HG02571 (cell line): ENCODE measurements at regions not wholly inside any gene's neighbourhood (a gene's known extent, or its start where the extent isn't known, plus 50 kb on each side); places are given as distances from the start of the nearest gene placed in this dataset.

ENCODE experiments used
- ATAC-seq: cut with Tn5 transposase; IDR thresholded peaks from one replicate; pipeline ENCODE4 v1.9.1; 2021; ENCODE audit warnings: mild to moderate bottlenecking, moderate library complexity; ENCODE audit not compliant: unreplicated experiment

GRCh38 chr1:4549930-4550329 lies 104.5 kb upstream of the AJAP1 start:
- ATAC-seq: no peak

- ATAC-seq: no peak
Measured at GRCh38 chr1:4550941-4551340, 103.5 kb upstream of the AJAP1 start.

- ATAC-seq: no peak
Measured at GRCh38 chr1:4551706-4552105, 102.7 kb upstream of the AJAP1 start.

GRCh38 chr1:4553761-4554160 lies 100.6 kb upstream of the AJAP1 start:
- no peak for ATAC-seq

- no peak for ATAC-seq
Measured at GRCh38 chr1:4554271-4554865, 100.0 kb upstream of the AJAP1 start.

GRCh38 chr1:4557949-4558348 lies 96.5 kb upstream of the AJAP1 start:
- no peak for ATAC-seq

- ATAC-seq: no peak
Measured at GRCh38 chr1:4561205-4561604, 93.2 kb upstream of the AJAP1 start.

GRCh38 chr1:4562321-4562720 lies 92.1 kb upstream of the AJAP1 start:
- no peak for ATAC-seq

- no peak for ATAC-seq
Measured at GRCh38 chr1:4563586-4563985, 90.8 kb upstream of the AJAP1 start.

GRCh38 chr1:4564051-4564450 lies 90.4 kb upstream of the AJAP1 start:
- ATAC-seq: no peak

GRCh38 chr1:4565166-4565565 lies 89.2 kb upstream of the AJAP1 start:
- ATAC-seq: no peak

- ATAC-seq: no peak
Measured at GRCh38 chr1:4565801-4566449, 88.5 kb upstream of the AJAP1 start.

GRCh38 chr1:4571263-4571662 lies 83.1 kb upstream of the AJAP1 start:
- no peak for ATAC-seq

- ATAC-seq: no peak
Measured at GRCh38 chr1:4573526-4573925, 80.9 kb upstream of the AJAP1 start.

GRCh38 chr1:4581807-4582206 lies 72.6 kb upstream of the AJAP1 start:
- no peak for ATAC-seq

- ATAC-seq: no peak
Measured at GRCh38 chr1:4584449-4584848, 70.0 kb upstream of the AJAP1 start.

- no peak for ATAC-seq
Measured at GRCh38 chr1:4585216-4585615, 69.2 kb upstream of the AJAP1 start.

GRCh38 chr1:4585705-4586104 lies 68.7 kb upstream of the AJAP1 start:
- ATAC-seq: no peak

GRCh38 chr1:4586611-4587160 lies 67.7 kb upstream of the AJAP1 start:
- no peak for ATAC-seq

- ATAC-seq: no peak
Measured at GRCh38 chr1:4587721-4588120, 66.7 kb upstream of the AJAP1 start.

- no peak for ATAC-seq
Measured at GRCh38 chr1:4590756-4591155, 63.7 kb upstream of the AJAP1 start.

- ATAC-seq: no peak
Measured at GRCh38 chr1:4591926-4592325, 62.5 kb upstream of the AJAP1 start.

GRCh38 chr1:4593106-4593505 lies 61.3 kb upstream of the AJAP1 start:
- no peak for ATAC-seq
